SKM-1 treated with dmso at 0.1 percent for 144 hours (cell line): ENCODE measurements at regions not wholly inside any gene's neighbourhood (a gene's known extent, or its start where the extent isn't known, plus 50 kb on each side); places are given as distances from the start of the nearest gene placed in this dataset.
"Not testable (repeated sequence)": the region's sequence is repeated elsewhere in the genome, so short reads cannot be mapped to it uniquely, and the experiment has no call there.

ENCODE experiments used
- DNase-seq: peaks from one replicate; lab custom pipeline; 2025; ENCODE audit not compliant: unreplicated experiment; lab: John Stamatoyannopoulos, UW

DNA sequence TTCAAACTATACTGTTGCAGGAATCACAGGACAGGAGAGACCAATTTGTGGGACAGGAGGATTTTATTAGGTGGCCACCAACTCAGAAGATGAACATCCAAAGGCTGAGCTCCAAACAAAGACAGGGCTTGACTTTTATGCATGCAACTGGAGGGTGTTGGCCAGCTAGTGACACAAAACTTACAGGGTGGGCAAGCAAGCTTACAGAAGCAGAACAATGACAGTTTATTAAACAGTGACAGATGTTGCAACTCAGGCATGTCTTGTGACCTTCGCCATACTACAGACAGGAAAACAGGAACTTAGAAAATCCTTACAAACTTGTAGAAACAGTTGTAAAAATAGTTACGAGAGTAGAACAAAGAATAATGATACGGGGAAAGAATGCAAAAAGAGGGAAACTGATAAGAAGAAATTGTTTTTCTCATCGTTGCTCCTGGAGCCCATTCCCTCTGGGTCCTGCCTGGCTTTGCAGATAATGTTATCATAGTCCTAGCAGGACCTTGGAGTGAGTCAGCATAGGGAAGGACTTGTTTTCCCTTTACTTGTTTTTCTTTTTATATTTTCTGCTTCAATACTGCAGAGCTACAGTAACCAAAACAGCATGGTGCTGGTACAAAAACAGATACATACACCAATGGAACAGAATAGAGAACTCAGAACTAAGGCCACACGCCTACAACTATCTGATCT lies 2083.0 kb upstream of the ACO1 start:
- DNase-seq = peak; percentile 81

DNA sequence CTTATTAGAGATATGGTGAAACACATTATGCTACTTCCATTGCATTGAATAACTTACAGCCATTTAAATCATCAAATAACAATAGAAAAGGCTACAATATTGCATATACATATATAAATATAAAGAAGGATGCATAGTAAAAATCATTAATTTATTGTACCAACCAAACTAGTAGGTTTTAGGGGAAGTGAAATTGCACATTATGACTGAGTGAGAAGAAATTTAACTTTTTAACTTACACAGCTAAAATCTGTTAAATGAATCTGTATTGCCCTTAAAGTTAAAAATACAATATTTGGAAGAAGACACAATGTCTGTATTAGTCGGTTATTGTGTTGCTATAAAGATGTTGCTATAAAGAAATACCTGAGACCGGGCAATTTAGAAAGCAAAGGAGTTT lies 2073.7 kb upstream of the ACO1 start:
- no peak for DNase-seq

DNA sequence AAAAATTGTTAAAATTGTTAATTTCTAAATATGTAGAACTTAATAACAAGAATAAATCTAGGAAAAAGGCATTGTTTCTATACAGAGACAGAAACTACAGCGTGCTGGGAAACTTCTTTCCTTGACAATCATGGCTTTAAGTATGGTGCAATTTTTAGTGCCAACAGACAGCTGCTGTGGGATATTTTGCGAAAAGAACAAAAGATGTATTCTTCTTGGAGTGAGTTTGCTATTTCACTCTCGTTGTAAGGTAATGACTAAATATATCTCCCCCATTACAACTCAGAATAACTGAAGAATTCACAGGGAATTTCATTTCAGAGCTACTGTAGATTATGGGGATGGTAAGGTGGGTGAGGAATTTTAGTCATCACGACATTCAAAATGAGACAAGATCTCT lies 2055.0 kb upstream of the ACO1 start:
- no peak for DNase-seq

DNA sequence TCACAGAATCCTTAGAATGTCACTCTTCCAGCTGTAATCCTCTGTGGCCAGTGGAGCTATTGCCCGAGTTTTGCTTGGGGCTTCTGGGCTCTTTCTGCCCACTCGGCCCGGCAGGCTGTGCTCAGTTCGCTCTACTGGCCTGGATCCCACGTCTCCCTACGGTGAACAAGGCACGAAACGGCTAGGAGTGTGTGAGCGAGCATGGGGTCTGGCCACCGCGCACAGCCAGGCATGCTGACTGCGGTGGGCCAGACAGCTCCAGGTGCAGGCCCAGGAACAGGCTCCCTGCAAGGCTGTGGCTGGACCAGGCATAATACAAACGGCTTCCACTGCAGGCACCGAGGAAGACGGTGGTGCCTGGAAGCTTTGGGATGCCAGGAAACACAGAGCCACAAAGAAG lies 2035.5 kb upstream of the ACO1 start:
- no peak for DNase-seq

DNA sequence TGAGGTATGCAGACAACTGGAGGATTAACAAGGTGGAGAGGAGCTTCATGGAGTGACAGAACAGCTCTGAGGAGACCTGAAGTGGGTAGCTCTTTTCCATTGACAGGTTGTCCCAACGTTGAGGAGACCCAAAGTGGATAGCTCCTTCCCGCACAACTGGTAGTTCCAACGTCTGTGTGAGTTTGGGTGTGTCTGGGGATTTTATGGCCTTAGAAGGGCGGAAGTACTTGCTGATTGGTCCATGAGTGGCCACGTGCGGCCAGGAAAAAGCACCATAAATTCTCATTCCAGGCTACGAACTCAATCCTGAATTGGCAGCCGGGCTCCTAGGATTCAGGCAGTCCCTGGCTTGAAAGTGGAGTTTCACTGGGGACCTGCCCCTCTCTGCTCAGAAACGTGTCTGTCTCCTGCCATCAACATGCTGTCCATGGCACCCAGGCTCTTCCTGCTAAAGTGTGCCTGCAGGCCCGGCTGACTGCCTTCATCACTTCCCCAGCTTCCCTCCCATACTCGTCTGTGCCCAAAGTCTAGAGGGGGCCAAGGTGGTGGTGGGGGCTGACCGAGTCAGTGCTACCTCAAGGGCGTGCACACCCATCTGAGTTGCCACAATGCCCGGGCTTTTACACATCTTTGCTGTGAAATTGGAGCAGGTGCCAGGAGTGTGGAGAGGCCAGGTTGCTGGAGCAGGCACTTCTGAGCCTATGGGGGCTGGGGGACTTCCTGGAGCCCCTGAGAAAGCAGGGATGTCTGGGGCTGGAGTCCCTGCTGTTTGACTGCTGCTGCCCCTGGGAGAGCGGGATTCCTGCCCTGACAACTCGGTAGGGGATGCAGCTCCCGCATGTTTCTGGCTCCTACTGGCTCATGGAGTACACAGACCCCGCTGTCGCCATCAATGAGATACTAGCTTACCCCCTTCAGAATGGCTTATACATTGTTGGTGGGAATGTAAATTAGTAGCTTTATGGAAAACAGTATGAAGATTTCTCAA lies 2034.6 kb upstream of the ACO1 start:
- no peak for DNase-seq

DNA sequence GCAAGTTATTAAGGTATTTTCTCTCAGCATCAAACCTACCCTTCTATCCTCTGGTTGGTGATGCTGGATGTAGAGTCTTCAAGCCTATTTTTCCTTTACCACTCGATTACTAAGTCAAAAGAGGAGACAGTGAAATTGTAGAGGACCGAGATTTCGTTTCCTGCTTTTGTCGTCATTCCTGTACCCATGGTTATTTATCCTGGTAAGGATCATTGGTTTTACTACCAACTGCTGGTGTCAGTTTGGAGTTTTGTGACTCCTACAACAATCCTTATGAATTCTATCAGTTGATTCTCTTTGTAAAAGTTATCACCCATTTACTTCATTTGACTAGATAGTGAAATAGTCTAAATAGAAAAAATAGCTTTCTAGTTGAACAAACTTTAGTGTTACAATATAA lies 2028.2 kb upstream of the ACO1 start:
- DNase-seq = no peak

DNA sequence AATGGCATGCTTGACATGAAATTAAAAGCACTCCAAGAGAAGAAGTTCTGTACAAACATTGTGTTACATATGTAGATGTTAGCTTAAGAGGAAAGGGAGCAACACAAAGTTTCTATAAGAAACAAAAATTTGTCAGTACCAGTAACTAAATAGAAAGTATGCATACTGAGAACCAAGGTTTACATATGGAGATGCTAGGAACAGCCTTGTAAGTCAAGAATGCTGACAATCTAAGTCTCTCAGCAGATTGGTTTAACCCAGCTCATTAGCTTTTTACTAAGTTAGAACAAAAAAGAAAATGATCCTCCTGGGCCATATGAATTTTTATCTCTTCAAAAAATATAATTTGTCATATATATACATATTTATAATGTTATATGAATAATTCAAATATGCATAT lies 2022.1 kb upstream of the ACO1 start:
- no peak for DNase-seq

DNA sequence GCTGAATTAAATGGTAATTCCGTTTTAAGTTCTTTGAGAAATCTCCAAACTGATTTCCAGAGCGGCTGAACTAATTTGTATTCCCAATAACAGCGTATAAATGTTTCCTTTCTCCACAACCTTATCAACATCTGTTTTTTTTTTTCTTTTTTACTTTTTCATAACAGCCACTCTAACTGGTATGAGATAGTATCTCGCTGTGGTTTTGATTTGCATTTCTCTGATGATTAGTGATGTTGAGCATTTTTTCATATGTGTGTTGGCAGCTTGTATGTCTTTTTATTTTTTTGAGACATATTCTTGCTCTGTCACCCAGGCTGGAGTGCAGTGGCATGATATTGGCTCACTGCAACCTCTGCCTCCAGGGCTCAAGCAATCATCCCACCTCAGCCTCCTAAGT lies 2018.3 kb upstream of the ACO1 start:
- DNase-seq = not testable (repeated sequence)

DNA sequence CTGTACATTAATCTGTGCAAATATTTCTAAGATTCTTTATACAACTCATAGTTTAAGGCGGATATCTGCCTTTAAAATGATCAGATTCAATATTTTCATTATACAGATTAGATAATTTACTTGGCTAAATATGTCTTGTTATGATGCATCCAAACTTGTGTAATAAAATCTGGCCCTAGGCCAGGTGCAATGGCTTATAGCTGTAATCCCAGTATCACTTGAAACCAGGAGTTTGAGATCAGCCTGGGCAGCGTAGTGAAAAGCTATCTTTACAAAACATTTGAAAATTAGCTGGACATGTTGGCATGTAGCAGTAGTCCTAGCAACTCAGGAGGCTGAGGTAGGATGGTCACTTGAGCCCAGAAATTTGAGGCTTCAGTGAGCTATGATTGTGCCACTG lies 2002.2 kb upstream of the ACO1 start:
- no peak for DNase-seq

DNA sequence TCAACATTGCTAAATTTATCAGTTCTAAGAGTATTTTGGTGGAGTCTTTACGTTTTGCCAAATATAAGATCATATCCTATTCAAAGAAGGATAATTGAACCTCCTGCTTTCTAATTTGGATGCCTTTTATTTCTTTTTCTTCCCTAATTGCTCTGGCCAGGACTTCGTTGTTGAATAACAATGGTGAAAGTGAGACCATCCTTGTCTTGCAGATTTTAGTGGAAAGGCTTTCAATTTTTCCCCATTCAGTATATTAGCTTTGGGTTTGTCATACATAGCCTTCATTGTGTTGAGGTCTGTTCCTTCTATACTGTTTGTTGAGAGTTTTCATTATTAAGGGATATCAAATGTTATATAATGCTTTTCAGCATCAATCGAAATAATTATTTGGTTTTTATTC lies 1974.2 kb upstream of the ACO1 start:
- no peak for DNase-seq

DNA sequence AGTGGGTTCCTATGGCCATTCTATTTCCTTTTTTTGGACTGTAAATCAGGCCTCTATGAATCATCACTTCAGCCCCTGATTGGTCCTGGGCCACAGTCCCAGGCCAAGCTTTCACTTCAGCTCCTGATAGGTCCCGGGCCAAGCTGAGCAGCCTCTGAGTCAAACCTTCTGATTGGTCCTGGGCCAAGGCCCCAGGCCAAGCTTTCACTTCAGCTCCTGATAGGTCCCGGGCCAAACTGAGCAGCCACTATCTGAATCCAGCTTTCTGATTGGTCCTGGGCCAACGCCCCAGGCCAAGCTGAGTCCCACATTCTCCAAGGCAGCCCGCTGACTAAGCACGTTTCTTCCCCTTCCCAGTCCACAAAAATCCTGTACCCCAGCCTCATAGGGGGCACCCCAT lies 1972.9 kb upstream of the ACO1 start:
- DNase-seq = no peak

DNA sequence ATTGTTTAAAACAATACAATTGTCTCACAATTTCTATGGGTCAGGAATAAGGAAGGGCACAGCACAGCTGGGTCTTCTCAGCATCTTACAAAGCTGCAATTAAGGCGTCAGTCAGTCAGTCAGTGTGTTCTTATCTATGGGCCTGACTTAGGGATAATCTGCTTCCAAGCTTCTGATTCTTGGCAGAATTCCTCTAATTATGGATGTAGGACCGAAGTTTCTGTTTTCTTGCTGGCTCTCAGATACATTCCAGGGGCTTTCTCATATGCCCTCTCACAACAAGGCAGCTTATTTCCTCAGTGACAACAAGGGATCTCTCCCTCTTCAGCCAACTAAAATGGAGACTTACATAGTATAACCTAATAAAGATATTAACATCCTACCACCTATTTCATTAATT lies 1925.3 kb upstream of the ACO1 start:
- DNase-seq = no peak

DNA sequence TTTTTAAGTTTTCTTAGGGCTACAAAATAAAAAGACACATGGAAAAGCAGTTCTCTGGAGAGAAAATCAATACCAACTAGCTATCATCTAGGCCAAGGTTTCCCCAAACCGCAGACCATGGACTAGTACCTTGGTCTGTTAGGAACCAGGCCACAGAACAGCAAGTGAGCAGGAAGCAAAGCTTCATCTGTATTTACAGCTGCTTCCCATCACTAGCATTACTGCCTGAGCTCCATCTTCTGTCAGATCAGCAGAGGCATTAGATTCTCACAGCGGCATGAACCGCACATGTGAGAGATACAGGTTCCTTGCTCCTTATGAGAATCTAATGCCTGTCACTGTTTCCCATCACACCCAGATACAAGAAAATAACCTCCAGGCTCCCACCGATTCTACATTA lies 1907.6 kb upstream of the ACO1 start:
- no peak for DNase-seq

DNA sequence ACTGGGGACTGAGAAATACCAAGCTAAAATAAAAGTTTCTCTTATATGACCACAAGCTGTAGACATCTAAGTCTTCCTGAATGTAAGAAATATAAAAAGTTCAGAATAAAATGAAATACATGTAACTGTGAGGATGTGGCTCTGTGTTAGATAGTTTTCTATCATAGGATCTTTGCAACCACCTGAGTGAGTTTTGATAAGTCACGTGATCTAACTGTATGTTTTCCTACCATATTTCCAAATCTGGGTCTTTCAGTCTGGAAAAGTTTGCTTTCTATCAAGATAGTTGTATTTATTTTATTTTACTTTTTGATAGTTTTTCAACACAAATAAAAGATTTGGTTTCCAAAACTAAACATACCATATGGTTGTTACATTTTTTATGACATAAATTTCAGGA lies 1905.8 kb upstream of the ACO1 start:
- DNase-seq = no peak

DNA sequence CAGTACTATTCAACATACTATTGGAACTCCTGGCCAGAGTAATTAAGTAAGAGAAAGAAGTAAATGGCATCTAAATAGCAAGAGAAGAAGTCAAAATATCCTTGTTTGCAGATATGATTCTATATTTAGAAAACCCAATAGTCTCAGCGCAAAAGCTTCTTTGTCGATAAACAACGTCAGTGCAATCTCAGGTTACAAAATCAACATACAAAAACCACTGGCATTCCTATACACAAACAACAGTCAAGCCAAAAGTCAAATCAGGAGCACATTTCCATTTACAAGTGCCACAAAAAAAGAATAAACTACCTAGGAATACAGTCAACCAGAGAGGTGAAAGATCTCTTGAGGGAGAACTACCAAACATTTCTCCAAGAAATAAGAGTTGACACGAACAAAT lies 1901.9 kb upstream of the ACO1 start:
- no peak for DNase-seq

DNA sequence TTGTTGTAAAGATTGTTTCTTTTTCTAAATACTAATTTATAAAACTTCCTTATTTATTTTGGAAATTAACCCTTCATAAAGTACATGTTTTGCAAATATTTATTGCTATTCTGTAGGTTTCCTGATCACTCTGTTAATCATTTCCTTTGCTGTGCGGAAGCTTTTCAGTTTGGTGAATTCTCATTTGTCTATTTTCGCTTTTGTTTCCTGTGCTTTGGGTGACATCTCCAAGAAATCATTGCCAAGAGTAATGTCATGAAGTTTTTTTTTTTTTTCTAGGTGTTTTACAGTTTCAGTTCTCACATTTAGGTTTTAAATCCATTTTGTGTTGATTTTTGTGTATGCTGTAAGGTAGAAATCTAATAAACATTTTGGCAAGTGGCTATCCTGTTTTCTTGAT lies 1899.8 kb upstream of the ACO1 start:
- DNase-seq = no peak

DNA sequence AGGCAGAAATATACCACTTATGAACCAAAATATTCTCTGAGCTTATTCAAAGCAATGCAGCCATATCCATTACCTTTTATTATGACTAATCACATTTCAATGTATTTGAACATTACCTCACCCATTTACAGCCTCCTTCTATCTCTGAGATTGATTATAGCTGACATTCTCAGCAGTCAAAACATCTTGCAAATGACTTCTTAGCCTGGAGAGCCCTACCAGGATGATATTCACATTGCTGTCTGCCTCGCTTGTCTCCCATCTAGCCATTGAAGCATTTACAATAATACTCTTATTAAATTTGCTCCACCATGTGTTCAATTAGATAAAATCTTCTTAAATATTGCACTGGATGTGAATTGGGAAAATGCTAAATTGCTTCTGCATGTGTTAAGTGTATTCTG lies 1879.9 kb upstream of the ACO1 start:
- DNase-seq = no peak

DNA sequence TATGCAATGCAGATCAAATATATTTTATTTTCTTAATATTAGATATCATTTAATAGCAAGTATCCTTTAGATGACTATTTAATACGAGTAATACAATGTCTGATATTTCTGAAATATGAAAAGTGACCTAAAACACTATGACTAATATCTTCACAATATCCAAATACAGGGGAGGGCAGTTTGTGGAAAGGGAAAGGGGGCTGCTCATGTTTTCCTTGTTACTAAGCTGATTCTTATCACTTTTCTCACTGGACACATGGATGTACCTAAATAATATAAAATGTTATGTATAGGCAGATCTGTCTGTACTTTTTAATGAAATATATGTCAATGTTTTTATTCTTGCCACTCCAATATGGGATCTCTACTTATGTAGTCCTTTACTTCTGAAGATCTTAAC lies 1879.1 kb upstream of the ACO1 start:
- no peak for DNase-seq

DNA sequence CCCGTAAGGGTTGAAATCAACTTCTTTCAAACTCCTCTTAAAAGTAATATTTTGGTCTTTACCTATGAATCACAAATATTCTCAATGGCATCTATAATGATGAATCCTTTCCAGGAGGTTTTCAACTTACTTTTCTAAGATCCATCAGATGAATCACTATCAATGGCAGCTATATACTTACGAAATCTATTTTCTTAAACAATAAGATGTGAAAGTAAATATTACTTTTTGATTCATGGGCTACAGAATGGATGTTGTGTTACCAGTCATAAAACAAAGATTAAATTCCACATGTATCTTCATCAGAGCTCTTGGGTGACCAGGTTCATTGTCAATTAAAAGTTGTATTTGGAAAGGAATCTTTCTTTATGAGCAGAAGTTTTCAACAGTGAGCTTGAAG lies 1877.7 kb upstream of the ACO1 start:
- DNase-seq = no peak

DNA sequence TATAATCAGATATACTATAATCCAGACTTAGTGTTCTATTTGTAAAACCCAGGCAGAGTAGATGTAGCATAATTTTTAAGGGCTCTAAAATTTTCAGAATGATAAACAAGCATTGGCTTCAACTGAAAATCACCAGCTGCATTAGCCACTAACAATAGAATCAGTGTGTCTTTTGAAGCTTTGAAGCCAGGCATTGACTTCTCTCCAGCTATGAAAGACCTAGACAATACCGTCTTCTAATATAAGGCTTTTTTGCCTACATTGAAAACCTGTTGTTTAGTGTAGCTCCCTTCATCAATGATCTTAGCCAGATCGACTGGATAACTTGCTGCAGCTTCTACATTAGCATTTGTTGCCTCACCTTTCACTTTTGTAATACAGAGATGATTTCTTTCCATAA lies 1877.3 kb upstream of the ACO1 start:
- DNase-seq = no peak

DNA sequence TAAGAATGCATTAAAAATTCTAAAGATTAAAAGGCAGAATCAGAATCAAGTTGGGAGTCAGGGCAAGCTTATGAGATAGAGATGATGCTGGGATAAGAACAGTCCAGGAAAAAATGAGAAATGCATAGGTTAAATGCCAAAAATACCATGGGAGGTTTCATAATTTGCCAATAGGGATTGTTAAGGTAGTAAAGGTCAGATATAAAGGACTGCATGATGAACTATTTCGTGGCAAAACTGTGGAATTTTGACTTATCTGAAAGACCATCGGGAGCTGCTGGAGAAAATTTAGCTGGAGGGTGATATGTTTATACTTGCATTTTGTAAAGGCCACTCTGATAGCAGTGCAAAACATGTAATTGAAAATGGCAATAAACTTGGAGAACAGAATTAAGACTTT lies 1872.8 kb upstream of the ACO1 start:
- no peak for DNase-seq

DNA sequence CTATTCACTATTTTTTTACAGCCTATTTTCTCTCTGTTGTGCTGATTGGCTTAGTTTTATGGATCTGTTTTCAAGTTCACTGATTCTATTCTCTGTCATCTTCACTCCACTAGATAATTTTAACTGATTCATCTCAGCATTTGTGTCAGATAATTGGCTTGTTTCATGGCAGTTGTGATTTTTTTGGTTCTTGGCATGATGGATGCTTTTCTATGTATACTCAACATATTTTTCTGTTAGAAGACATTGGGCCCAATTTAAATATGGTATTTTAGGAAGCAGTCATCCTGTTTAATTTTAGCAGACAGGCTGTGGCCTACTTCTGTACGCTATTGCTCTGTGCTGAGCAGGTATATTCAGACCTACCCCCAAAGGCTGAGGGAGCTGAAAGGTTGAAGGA lies 1865.3 kb upstream of the ACO1 start:
- no peak for DNase-seq

DNA sequence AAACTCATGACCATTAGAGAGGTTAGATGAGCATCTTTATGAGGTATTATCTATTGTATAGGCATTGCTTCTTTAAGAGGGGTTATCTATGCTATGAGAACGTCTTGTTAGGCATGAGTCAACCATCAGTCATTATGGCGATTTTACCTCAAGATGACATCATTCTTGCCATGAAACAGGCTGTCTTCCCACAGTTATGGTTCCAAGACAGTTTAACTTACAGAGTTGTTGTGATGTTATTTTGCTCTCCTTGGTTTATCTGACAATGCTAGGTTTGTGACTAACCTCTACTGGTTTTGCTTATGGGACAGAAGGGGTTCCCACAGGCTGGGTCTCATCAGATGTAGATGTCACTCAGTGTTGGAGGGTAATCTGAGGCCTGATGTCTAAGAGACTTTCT lies 1864.7 kb upstream of the ACO1 start:
- DNase-seq = no peak
